ENCODE measurements at regions not wholly inside any gene's neighbourhood (a gene's known extent, or its start where the extent isn't known, plus 50 kb on each side); places are given as distances from the start of the nearest gene placed in this dataset.

GRCh38 chr3:128569756-128570155 is 76.8 kb upstream of the GATA2 start:
- Histone ChIP-seq H3K9ac (no peak overlapping the region), H3K27ac (no peak overlapping the region), H4K20me1 (no peaks in the 10 kb centered on the region), H3K27me3 (no peaks in the 10 kb centered on the region), H3K4me2 (no peak overlapping the region), H3K4me1 (peaks cover 14% of the 10 kb centered on the region), H3K9me3 (no peaks in the 10 kb centered on the region), H3K36me3 (no peaks in the 10 kb centered on the region), H3K4me3 (no peak overlapping the region)
- no peak for TF ChIP-seq Cebpa-rat (IDR thresholded peaks at IDR 0.05)

- no peaks in the 10 kb centered on the region for H4K20me1 ChIP-seq
- no peak overlapping the region for H3K4me3 ChIP-seq
These were observed 75.8 kb upstream of the GATA2 start for GRCh38 chr3:128568602-128569490.

DNA sequence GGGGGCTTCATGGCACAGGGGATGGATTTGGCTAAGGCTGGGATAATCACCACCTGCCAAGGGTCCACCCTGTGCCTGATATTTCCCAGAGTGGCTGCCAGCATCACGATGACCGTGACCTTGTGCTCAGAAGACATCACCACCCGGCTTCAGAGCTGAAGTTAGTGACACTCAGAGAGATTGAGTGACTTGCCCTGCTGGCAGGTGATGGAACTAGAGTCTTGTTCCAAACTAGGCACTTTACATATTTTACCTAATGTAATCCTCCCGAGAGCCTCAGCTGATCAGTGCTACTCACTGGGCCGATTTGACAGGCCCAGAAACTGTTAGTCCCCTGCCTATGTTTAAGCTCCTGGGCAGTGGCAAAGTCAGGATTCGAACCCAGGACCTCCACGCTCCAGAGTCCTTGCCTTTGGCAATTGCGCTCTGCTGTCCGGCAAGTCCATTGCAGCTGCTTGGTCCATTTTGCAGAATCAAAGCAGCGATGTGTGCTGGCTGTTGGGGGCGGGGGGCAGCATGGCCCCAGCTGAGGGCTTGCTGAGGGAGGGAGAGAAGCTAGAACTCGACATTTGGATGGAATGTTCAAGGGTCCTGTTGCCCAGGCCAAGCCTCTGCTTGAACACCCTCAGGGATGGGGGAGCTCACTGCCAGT is 74.8 kb upstream of the GATA2 start:
- Histone ChIP-seq H3K9me3 (no peaks in the 10 kb centered on the region), H4K20me1 (no peaks in the 10 kb centered on the region), H3K4me1 (peaks cover under 1% of the 10 kb centered on the region; the same call in 1 of the 2 replicates), H3K4me2 (no peak overlapping the region), H3K9ac (no peak overlapping the region), H3K36me3 (no peaks in the 10 kb centered on the region), H3K4me3 (no peak overlapping the region), H3K27me3 (no peaks in the 10 kb centered on the region), H3K27ac (no peak overlapping the region)
- TF ChIP-seq Cebpa-rat (IDR thresholded peaks at IDR 0.05) = no peak

More at GRCh38 chr3:128568602-128569490, 75.8 kb upstream of the GATA2 start:
- Histone ChIP-seq H3K4me2 (no peak overlapping the region), H3K27me3 (no peaks in the 10 kb centered on the region), H3K36me3 (no peaks in the 10 kb centered on the region), H3K9ac (no peak overlapping the region), H3K4me1 (peaks cover 11% of the 10 kb centered on the region), H3K9me3 (no peaks in the 10 kb centered on the region), H3K27ac (no peak overlapping the region)
- TF ChIP-seq Cebpa-rat (IDR thresholded peaks at IDR 0.05) = no peak

GRCh38 chr3:128567141-128567540 is 74.1 kb upstream of the GATA2 start:
- Histone ChIP-seq H3K36me3 (no peaks in the 10 kb centered on the region), H3K4me1 (no peaks in the 10 kb centered on the region), H4K20me1 (no peaks in the 10 kb centered on the region), H3K27me3 (no peaks in the 10 kb centered on the region), H3K9ac (no peak overlapping the region), H3K27ac (no peak overlapping the region), H3K4me3 (no peak overlapping the region), H3K4me2 (no peak overlapping the region), H3K9me3 (no peaks in the 10 kb centered on the region)
- no peak for TF ChIP-seq Cebpa-rat (IDR thresholded peaks at IDR 0.05)

- Histone ChIP-seq H3K27me3 (no peaks in the 10 kb centered on the region), H3K9me3 (no peaks in the 10 kb centered on the region), H3K4me1 (no peaks in the 10 kb centered on the region), H3K27ac (no peak overlapping the region), H3K9ac (no peak overlapping the region), H3K36me3 (no peaks in the 10 kb centered on the region), H4K20me1 (no peaks in the 10 kb centered on the region), H3K4me3 (no peak overlapping the region), H3K4me2 (no peak overlapping the region)
- TF ChIP-seq Cebpa-rat (IDR thresholded peaks at IDR 0.05) = no peak
These were observed 70.4 kb upstream of the GATA2 start for GRCh38 chr3:128563439-128563838.

- Histone ChIP-seq H3K27ac (no peak overlapping the region), H3K4me2 (no peak overlapping the region), H3K27me3 (peaks cover 18% of the 10 kb centered on the region), H3K9ac (no peak overlapping the region), H3K4me1 (peaks cover 6% of the 10 kb centered on the region), H4K20me1 (no peaks in the 10 kb centered on the region), H3K36me3 (no peaks in the 10 kb centered on the region), H3K9me3 (peaks cover 9% of the 10 kb centered on the region), H3K4me3 (no peak overlapping the region)
- TF ChIP-seq Cebpa-rat (IDR thresholded peaks at IDR 0.05) = no peak
These were observed 68.5 kb upstream of the GATA2 start for GRCh38 chr3:128561504-128561903.

DNA sequence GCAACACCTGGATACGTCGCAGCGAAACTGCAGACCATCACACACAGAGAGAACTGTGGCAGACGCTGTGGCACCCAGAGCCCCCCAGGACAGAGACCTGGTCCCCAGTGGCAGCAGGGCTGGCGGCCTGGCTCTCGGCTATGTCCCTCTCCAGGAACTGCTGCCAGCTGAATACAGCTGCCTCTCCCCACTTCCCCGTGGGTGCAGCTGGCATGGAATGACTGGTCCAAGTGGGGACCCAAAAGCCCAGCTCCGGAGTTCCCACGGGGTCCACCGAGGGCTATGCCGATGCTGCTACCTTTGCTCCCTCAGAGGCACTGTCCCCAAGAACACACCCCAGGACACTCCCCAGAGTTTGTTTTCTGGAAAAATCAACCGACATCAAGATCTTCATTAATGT is 67.8 kb upstream of the GATA2 start:
- H3K4me2 ChIP-seq = no peak overlapping the region
- peaks cover 9% of the 10 kb centered on the region for H3K9me3 ChIP-seq
- TF ChIP-seq Cebpa-rat (IDR thresholded peaks at IDR 0.05) = no peak
- no peaks in the 10 kb centered on the region for H4K20me1 ChIP-seq
- H3K4me3 ChIP-seq = no peak overlapping the region
- peaks cover 25% of the 10 kb centered on the region for H3K27me3 ChIP-seq
- H3K36me3 ChIP-seq = no peaks in the 10 kb centered on the region
- H3K4me1 ChIP-seq = peaks cover 13% of the 10 kb centered on the region
- H3K9ac ChIP-seq = no peak overlapping the region
- H3K27ac ChIP-seq = no peak overlapping the region

DNA sequence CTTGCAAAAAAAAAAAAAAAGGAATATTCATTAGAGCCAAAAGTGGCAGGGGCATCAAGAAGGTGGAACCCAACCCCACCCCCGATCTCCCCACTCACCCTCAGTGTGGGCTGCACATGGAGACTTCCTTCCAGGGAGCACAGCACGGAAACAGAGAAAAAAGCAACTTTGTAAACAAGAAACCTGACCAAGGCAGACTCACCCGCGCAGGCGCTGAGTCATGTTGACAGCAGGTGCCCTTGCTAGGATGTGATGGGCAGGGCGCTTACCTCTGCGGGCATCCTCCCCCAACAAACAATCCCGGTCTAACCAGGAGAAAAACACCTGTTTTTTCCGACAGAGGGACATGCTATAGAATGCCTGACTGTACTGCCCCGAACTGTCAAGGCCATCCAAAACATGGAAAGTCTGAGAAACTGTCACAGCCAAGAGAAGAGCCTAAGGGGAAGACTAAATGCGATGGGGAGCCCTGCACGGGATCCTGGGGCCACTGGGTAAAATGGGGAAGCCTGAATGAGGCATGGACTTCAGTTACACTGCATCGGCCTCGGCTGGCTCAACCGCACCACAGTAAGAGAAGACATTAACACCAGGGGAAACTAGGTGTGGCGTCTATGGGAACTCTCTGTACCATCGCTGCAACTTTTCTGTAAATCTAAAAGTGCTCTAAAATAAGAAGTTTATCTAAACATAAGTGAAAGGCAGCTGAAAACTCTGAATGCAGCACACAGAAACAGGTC is 66.7 kb upstream of the GATA2 start:
- no peak overlapping the region for H3K4me2 ChIP-seq

GRCh38 chr3:128557531-128558280 is 64.7 kb upstream of the GATA2 start:
- peaks cover 23% of the 10 kb centered on the region for H3K4me1 ChIP-seq
- no peaks in the 10 kb centered on the region for H3K36me3 ChIP-seq
- no peak overlapping the region for H3K4me3 ChIP-seq
- H4K20me1 ChIP-seq = no peaks in the 10 kb centered on the region
- H3K9me3 ChIP-seq = peaks cover 9% of the 10 kb centered on the region
- no peak overlapping the region for H3K27ac ChIP-seq
- H3K9ac ChIP-seq = no peak overlapping the region
- no peak for TF ChIP-seq Cebpa-rat (IDR thresholded peaks at IDR 0.05)
- peaks cover 52% of the 10 kb centered on the region for H3K27me3 ChIP-seq
- H3K4me2 ChIP-seq = no peak overlapping the region

More for the DNA sequence above, 66.7 kb upstream of the GATA2 start:
- no peak overlapping the region for H3K4me3 ChIP-seq
- peaks cover 36% of the 10 kb centered on the region for H3K27me3 ChIP-seq
- H4K20me1 ChIP-seq = no peaks in the 10 kb centered on the region
- peaks cover 22% of the 10 kb centered on the region for H3K4me1 ChIP-seq
- H3K9me3 ChIP-seq = peaks cover 9% of the 10 kb centered on the region
- H3K36me3 ChIP-seq = no peaks in the 10 kb centered on the region
- no peak for TF ChIP-seq Cebpa-rat (IDR thresholded peaks at IDR 0.05)
- no peak overlapping the region for H3K9ac ChIP-seq
- no peak overlapping the region for H3K27ac ChIP-seq

Data from BLaER1 (cell line).